H1 (cell line): ENCODE measurements at regions not wholly inside any gene's neighbourhood (a gene's known extent, or its start where the extent isn't known, plus 50 kb on each side); places are given as distances from the start of the nearest gene placed in this dataset.

Source experiments
- CTCF ChIA-PET: fragments of 300-600 bp; sonication (Branson Sonifier 250); formaldehyde crosslinking; loops from one replicate; lab custom pipeline; 2021; ENCODE audit not compliant: partially characterized antibody; lab: Charles Lee
- POLR2A ChIA-PET: fragments of 300-600 bp; sonication (Branson Sonifier 250); formaldehyde crosslinking; loops from one replicate; lab custom pipeline; 2021; ENCODE audit warnings: inconsistent platforms; ENCODE audit not compliant: partially characterized antibody; lab: Charles Lee
- DNase-seq, 2 experiments: peaks; one replicate each; pipeline versions ENCODE4 v3.0.0 to v3.0.0-alpha.2; 2010 to 2022; ENCODE audit warnings: low spot score in 2 of 2, low read depth in 1 of 2, mixed read lengths in 1 of 2
- FAIRE-seq: peaks from 2 replicates; lab custom pipeline; 2011; peaks lifted over from hg19 to GRCh38; lab: Jason Lieb, UNC
- H2AFZ ChIP-seq: 2 replicates; pipeline ENCODE4 v1.8.1; 2012; ENCODE audit warnings: low read length, inconsistent platforms
- H2AK5ac ChIP-seq: 2 replicates; pipeline ENCODE4 v1.6.1; 2013; ENCODE audit warnings: low read depth, low read length
- H2BK120ac ChIP-seq: replicated peaks from 2 replicates; pipeline ENCODE3; 2013; ENCODE audit warnings: low read depth, low read length, inconsistent platforms
- H2BK12ac ChIP-seq: 2 replicates; pipeline ENCODE4 v1.6.1; 2013; ENCODE audit warnings: low read depth, low read length
- H2BK15ac ChIP-seq: 2 replicates; pipeline ENCODE4 v1.6.1; 2013; ENCODE audit warnings: low read length
- H2BK20ac ChIP-seq: 2 replicates; pipeline ENCODE4 v1.6.1; 2013; ENCODE audit warnings: low read length
- H2BK5ac ChIP-seq: 2 replicates; pipeline ENCODE4 v1.6.1; 2013; ENCODE audit warnings: low read depth, low read length
- H3K14ac ChIP-seq: 2 replicates; pipeline ENCODE4 v1.6.1; 2013; ENCODE audit warnings: inconsistent platforms; ENCODE audit not compliant: insufficient read length
- H3K18ac ChIP-seq: 2 replicates; pipeline ENCODE4 v1.6.1; 2013; ENCODE audit warnings: low read length; ENCODE audit errors: extremely low read depth
- H3K23ac ChIP-seq: 2 replicates; pipeline ENCODE4 v1.6.1; 2013; ENCODE audit warnings: inconsistent platforms; ENCODE audit not compliant: insufficient read length
- H3K23me2 ChIP-seq: 2 replicates; pipeline ENCODE4 v1.6.1; 2013; ENCODE audit warnings: low read depth, low read length
- H3K27ac ChIP-seq: 2 replicates; pipeline ENCODE4 v1.6.1; 2011; ENCODE audit warnings: low read depth, low read length, inconsistent platforms
- H3K27me3 ChIP-seq, 4 experiments: replicated peaks in 1 of 4; 1 replicate in 1 of 4; 2 replicates in 3 of 4; pipeline versions ENCODE4 v1.6.1 to v1.8.1; 2011 to 2013; ENCODE audit warnings: low read length in 3 of 4, mild to moderate bottlenecking in 3 of 4, inconsistent platforms in 2 of 4, mixed read lengths in 2 of 4, moderate library complexity in 1 of 4; ENCODE audit not compliant: control insufficient read depth in 3 of 4, insufficient read depth in 3 of 4; ENCODE audit errors: extremely low read depth in 1 of 4
- H3K36me3 ChIP-seq, 4 experiments: 2 replicates each; pipeline versions ENCODE4 v1.6.1 to v1.8.1; 2011 to 2013; ENCODE audit warnings: mild to moderate bottlenecking in 4 of 4, low read length in 3 of 4, moderate library complexity in 2 of 4, control low read depth in 1 of 4, inconsistent platforms in 1 of 4; ENCODE audit not compliant: insufficient read depth in 4 of 4, control insufficient read depth in 2 of 4
- H3K4ac ChIP-seq: replicated peaks from 2 replicates; pipeline ENCODE3; 2013; ENCODE audit warnings: low read length, low read depth, mixed read lengths, inconsistent platforms; ENCODE audit not compliant: insufficient read length
- H3K4me1 ChIP-seq, 4 experiments: replicated peaks in 1 of 4; 1 replicate in 1 of 4; 2 replicates in 3 of 4; pipeline versions ENCODE4 v1.6.1 to v1.8.1; 2011 to 2013; ENCODE audit warnings: low read length in 3 of 4, inconsistent platforms in 2 of 4, mixed read lengths in 1 of 4; ENCODE audit not compliant: insufficient read depth in 4 of 4, control insufficient read depth in 3 of 4
- H3K4me2 ChIP-seq, 2 experiments: 2 replicates each; pipeline versions ENCODE4 v1.6.1 to v1.8.1; 2011 to 2013; ENCODE audit warnings: low read depth in 2 of 2, low read length in 2 of 2, control low read depth in 1 of 2, inconsistent platforms in 1 of 2, mild to moderate bottlenecking in 1 of 2; ENCODE audit not compliant: insufficient read depth in 1 of 2
- H3K4me3 ChIP-seq, 4 experiments: fragments of 200-600, 300-600 bp in 1 of 4; sonication (generic), shearing (Covaris generic), sonication (Bioruptor Twin) in 1 of 4; 2 replicates each; pipeline versions ENCODE4 v1.5.1 to v1.8.1; 2011 to 2016; ENCODE audit warnings: low read length in 4 of 4, low read depth in 3 of 4, control low read depth in 2 of 4, inconsistent platforms in 2 of 4, mild to moderate bottlenecking in 2 of 4, mixed read lengths in 1 of 4, moderate library complexity in 1 of 4; ENCODE audit not compliant: insufficient read depth in 2 of 4; ENCODE audit errors: extremely low read depth in 1 of 4
- H3K56ac ChIP-seq: replicated peaks from 2 replicates; pipeline ENCODE3; 2013; ENCODE audit warnings: low read depth, mild to moderate bottlenecking, mixed read lengths, low read length, inconsistent platforms; ENCODE audit not compliant: insufficient read length
- H3K79me1 ChIP-seq: 2 replicates; pipeline ENCODE4 v1.6.1; 2013; ENCODE audit warnings: low read depth, low read length, control low read depth
- H3K79me2 ChIP-seq, 2 experiments: 2 replicates each; pipeline versions ENCODE4 v1.6.1 to v1.8.1; 2012 to 2013; ENCODE audit warnings: low read length in 2 of 2, mild to moderate bottlenecking in 2 of 2, inconsistent platforms in 1 of 2; ENCODE audit not compliant: insufficient read depth in 2 of 2, control insufficient read depth in 1 of 2
- H3K9ac ChIP-seq, 4 experiments: replicated peaks in 1 of 4; 1 replicate in 1 of 4; 2 replicates in 3 of 4; pipeline versions ENCODE4 v1.6.1 to v1.8.1; 2011 to 2013; ENCODE audit warnings: low read depth in 3 of 4, low read length in 3 of 4, control low read depth in 2 of 4, mild to moderate bottlenecking in 2 of 4, moderate library complexity in 2 of 4, inconsistent platforms in 1 of 4; ENCODE audit errors: extremely low read depth in 1 of 4
- H3K9me3 ChIP-seq, 2 experiments: 2 replicates each; pipeline versions ENCODE4 v1.6.1 to v1.8.1; 2012 to 2013; ENCODE audit warnings: mild to moderate bottlenecking in 2 of 2, moderate library complexity in 2 of 2, control low read depth in 1 of 2, inconsistent platforms in 1 of 2, low read depth in 1 of 2, low read length in 1 of 2, mixed read lengths in 1 of 2; ENCODE audit not compliant: insufficient read depth in 2 of 2
- H4K20me1 ChIP-seq, 2 experiments: replicated peaks in 1 of 2; 2 replicates each; pipeline versions ENCODE3 to v1.8.1; 2011 to 2013; ENCODE audit warnings: inconsistent platforms in 2 of 2, low read length in 2 of 2, mild to moderate bottlenecking in 1 of 2; ENCODE audit not compliant: insufficient read depth in 2 of 2, control insufficient read depth in 1 of 2
- H4K5ac ChIP-seq: 2 replicates; pipeline ENCODE4 v1.6.1; 2013; ENCODE audit warnings: low read length, low read depth, mixed read lengths, inconsistent platforms; ENCODE audit not compliant: insufficient read length
- H4K8ac ChIP-seq: 2 replicates; pipeline ENCODE4 v1.8.0; 2013; ENCODE audit warnings: mild to moderate bottlenecking, moderate library complexity, low read length, inconsistent platforms; ENCODE audit not compliant: insufficient read depth; ENCODE audit errors: extremely low read depth
- H4K91ac ChIP-seq: replicated peaks from 2 replicates; pipeline ENCODE3; 2013; ENCODE audit warnings: low read length, mixed read lengths, inconsistent platforms; ENCODE audit not compliant: insufficient read length
- BRCA1 ChIP-seq: IDR thresholded peaks from 2 replicates; pipeline ENCODE4 v1.6.1; 2012; ENCODE audit warnings: low read depth, low read length, improper control_type of control experiment
- CEBPB ChIP-seq: IDR thresholded peaks from 2 replicates; pipeline ENCODE4 v1.6.1; 2012; ENCODE audit warnings: low read depth, low read length
- CHD2 ChIP-seq: IDR thresholded peaks from 2 replicates; pipeline ENCODE4 v1.6.1; 2012; ENCODE audit warnings: low read length, improper control_type of control experiment
- NANOG ChIP-seq: IDR thresholded peaks from 2 replicates; pipeline ENCODE4 v1.6.1; 2011; ENCODE audit warnings: low read length, low read depth, mild to moderate bottlenecking, inconsistent platforms; ENCODE audit not compliant: insufficient read depth, poor library complexity, severe bottlenecking
- RAD21 ChIP-seq, 2 experiments: IDR thresholded peaks in 1 of 2; conservative IDR thresholded peaks in 1 of 2; 2 replicates each; pipeline ENCODE4 v1.6.1; 2011; ENCODE audit warnings: low read depth in 2 of 2, low read length in 2 of 2, improper control_type of control experiment in 1 of 2, inconsistent platforms in 1 of 2, mild to moderate bottlenecking in 1 of 2, moderate library complexity in 1 of 2
- RBBP5 ChIP-seq: IDR thresholded peaks from 2 replicates; pipeline ENCODE4 v1.7.1; 2012; ENCODE audit warnings: low read depth, mild to moderate bottlenecking, inconsistent platforms, low read length, moderate library complexity, borderline replicate concordance
- SP2 ChIP-seq: IDR thresholded peaks from 2 replicates; pipeline ENCODE4 v1.6.1; 2012; ENCODE audit warnings: mild to moderate bottlenecking, low read length, inconsistent platforms
- TEAD4 ChIP-seq: IDR thresholded peaks from 2 replicates; pipeline ENCODE4 v1.6.1; 2012; ENCODE audit warnings: low read depth, low read length, inconsistent platforms, mixed read lengths

DNA sequence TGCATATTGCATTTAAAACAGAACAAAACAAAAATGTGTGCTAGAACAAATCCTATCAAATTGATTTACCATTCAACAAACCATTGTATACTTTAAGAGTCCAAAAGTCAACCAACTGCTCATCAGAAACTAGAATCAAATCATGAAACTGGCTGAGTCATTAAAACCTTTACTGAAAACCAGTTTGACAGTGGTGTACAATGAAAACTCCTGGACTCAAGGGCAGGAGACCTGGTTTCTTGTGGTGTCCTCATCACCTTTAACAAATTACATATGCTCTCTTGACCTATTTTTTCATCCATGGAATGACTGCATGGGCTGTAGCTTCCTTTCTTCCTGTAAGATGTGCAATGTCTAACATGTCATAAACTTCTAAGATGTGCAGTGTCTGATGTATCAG is 315.3 kb upstream of the SLC30A5 start:
- no peak overlapping the region for H3K4me3 ChIP-seq
- no peak overlapping the region for H4K91ac ChIP-seq
- no peak overlapping the region for H2BK120ac ChIP-seq
- H3K79me1 ChIP-seq, result no peaks in the 10 kb centered on the region
- H4K8ac ChIP-seq, result no peak overlapping the region
- no peaks in the 10 kb centered on the region; a peak in 1 of 8 replicates for H3K36me3 ChIP-seq
- H3K9me3 ChIP-seq, result no peaks in the 10 kb centered on the region
- H2BK15ac ChIP-seq, result no peak overlapping the region
- no peak overlapping the region for H3K18ac ChIP-seq
- no peak for DNase-seq
- no peak overlapping the region for H2BK5ac ChIP-seq
- no peak overlapping the region for H3K23ac ChIP-seq
- H4K5ac ChIP-seq, result no peak overlapping the region
- H3K14ac ChIP-seq, result no peak overlapping the region
- no peak overlapping the region for H3K56ac ChIP-seq
- POLR2A ChIA-PET, result interaction anchor here (1.5 kb wide), 1 partner anchor 13 kb away, joined by 4 read pairs; no protein-coding TSS in a partner anchor
- H3K27ac ChIP-seq, result no peak overlapping the region
- no peak overlapping the region for H2BK20ac ChIP-seq
- no peak for FAIRE-seq
- no peaks in the 10 kb centered on the region for H4K20me1 ChIP-seq
- H3K27me3 ChIP-seq, result no peaks in the 10 kb centered on the region
- no peaks in the 10 kb centered on the region for H3K79me2 ChIP-seq
- no peak overlapping the region for H3K4me2 ChIP-seq
- no peak overlapping the region for H2AK5ac ChIP-seq
- H3K9ac ChIP-seq, result no peak overlapping the region
- TF ChIP-seq RAD21 (IDR thresholded peaks at IDR 0.05 in 1 of 2, conservative IDR thresholded peaks at IDR 0.05 in 1 of 2; ENCODE audit: low read depth in 2 of 2, low read length in 2 of 2) (no peak), RBBP5 (no peak), CHD2 (no peak), TEAD4 (no peak), CEBPB (no peak), BRCA1 (no peak), NANOG (no peak), SP2 (no peak)
- H3K4me1 ChIP-seq, result no peaks in the 10 kb centered on the region
- CTCF ChIA-PET, result interaction anchor here (1.2 to 1.3 kb wide), 2 partner anchors 11 to 13 kb away, joined by 3 to 5 read pairs; no protein-coding TSS in a partner anchor
- no peak overlapping the region for H2AFZ ChIP-seq
- no peak overlapping the region for H2BK12ac ChIP-seq
- H3K4ac ChIP-seq, result no peak overlapping the region
- no peaks in the 10 kb centered on the region; the same call in 1 of the 2 replicates for H3K23me2 ChIP-seq
